GM21723 (cell line): ENCODE measurements at regions not wholly inside any gene's neighbourhood (a gene's known extent, or its start where the extent isn't known, plus 50 kb on each side); places are given as distances from the start of the nearest gene placed in this dataset.

Experiments used
- ATAC-seq: cut with Tn5 transposase; IDR thresholded peaks from one replicate; pipeline ENCODE4 v1.9.1; 2021; ENCODE audit warnings: mild to moderate bottlenecking, moderate library complexity; ENCODE audit not compliant: unreplicated experiment

DNA sequence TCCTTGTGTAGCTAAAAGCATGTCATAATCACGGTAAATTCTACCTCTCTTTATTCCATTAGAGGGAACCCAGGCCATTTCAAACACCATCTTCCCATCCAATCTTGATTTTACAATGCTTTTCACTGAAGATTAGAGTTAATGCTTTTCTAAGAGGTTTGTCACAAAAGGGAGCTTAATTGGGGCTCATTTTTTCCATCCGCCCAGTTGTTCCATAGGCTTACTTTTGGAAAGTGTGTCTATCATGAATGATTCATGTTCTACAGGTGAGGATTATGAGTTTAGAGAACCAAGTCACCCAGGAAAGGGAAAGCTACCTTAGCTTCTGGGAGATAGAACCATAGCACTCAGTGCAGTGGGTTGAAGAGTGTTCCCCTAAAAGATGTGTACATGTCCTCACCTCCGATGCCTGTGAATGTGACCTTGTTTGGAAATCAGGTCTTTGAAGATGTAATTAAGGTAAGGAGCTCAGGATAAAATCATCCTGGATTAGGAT is 286.9 kb upstream of the RUNX1 start:
- no peak for ATAC-seq

- no peak for ATAC-seq
These were observed 284.9 kb upstream of the RUNX1 start for GRCh38 chr21:35333831-35334618.

DNA sequence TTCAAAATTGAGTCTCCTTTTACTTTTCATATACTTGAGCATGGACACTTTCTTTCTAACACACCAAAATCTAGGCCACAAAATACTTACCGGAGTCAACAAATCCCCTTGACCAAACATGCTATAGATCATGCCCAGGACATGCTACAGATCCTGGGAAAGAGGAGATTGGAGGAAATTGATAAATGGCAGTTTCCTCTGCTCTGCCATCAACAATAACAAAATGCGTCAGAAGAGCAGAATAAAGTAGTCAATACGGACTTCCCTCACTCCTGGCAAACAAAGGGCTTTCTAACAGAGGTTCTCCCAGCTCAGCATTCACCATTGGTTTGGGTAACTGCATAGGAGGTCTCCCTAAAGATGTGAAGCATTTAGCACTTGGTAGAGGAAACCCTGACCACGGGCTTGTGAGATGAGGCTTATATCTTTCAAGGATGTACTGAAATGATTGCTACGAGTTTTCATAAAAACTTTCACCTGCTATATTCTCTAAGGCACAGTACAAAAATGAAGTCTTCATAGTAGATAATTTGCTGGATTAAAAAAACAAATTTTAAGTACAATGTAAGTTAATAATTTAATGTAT is 283.8 kb upstream of the RUNX1 start:
- ATAC-seq: no peak

GRCh38 chr21:35329940-35330660 is 281.0 kb upstream of the RUNX1 start:
- no peak for ATAC-seq

DNA sequence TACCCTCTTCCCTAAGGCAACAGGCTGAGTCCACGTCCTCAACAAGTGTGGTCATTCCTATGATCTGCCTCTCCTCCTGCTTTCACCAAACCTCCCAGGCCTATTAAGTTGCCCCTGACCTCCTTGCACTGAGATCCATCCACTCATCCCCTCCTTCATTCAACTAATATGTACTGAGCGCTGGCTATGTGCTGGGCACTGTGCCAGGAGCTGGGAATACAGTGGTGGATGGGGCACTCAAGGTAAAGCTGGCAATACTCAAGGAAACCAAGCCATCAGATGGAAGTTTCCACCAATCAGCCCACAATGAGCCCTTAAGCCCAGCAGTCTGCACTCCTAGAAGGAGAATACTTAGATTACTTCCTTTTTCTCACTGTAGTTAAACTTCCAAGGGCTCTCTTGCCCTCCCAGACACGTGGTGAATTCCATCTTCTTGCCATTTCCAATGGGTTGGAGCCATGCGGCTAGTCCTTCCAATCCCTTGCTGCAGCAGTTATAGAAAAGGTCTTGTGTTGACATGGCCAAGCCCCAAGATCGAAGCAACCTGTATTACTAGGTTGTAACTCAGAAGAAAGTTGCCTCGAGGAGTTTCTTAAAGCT is 279.9 kb upstream of the RUNX1 start:
- no peak for ATAC-seq

- no peak for ATAC-seq
These were observed 277.6 kb upstream of the RUNX1 start for GRCh38 chr21:35326677-35327076.

GRCh38 chr21:35325953-35326352 is 276.9 kb upstream of the RUNX1 start:
- no peak for ATAC-seq

- no peak for ATAC-seq
These were observed 275.5 kb upstream of the RUNX1 start for GRCh38 chr21:35324372-35325220.

- no peak for ATAC-seq
These were observed 274.8 kb upstream of the RUNX1 start for GRCh38 chr21:35323947-35324346.

GRCh38 chr21:35321322-35322200 is 272.5 kb upstream of the RUNX1 start:
- no peak for ATAC-seq

- ATAC-seq: no peak
These were observed 270.7 kb upstream of the RUNX1 start for GRCh38 chr21:35319684-35320283.

DNA sequence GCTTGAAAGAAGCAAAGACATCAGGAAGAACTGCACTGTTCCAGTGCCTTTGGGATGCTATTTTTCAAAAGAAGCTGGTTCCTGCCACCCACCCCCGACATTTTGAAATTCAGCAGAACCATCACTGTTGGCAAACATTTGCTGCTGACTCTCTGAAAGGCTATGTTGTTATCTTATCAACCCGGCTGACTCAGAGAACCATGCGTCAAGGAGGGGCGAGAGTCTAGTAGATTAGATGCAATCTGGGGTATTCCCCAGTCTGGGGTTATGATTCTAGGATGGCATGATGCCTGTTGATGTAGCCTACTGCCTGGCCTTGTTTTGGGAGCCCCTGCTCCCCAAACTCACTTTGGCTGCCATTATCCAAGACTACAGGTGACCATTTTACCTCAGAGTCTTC is 267.8 kb upstream of the RUNX1 start:
- ATAC-seq: no peak

GRCh38 chr21:35316456-35316855 is 267.4 kb upstream of the RUNX1 start:
- no peak for ATAC-seq

GRCh38 chr21:35314857-35315582 is 265.9 kb upstream of the RUNX1 start:
- no peak for ATAC-seq

DNA sequence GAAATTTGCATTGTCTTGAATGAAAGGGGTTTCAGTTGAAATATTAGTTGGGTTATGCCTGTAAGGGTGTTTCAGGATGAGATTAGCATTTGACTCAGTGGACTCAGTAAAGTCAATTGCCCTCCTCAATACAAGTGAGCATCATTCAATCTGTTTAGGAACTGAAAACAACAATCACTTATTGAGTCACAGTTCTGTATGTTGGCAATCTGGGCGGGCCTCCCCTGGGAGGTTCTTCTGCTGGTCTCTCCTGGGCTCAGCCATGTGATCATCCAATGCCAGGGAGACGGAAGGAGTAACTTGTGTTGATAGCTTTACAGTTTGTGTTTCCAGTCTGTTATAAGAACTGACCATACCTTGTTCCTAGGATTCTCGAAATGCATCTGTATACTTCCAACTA is 262.9 kb upstream of the RUNX1 start:
- no peak for ATAC-seq

GRCh38 chr21:35309316-35309715 is 260.2 kb upstream of the RUNX1 start:
- ATAC-seq: no peak

DNA sequence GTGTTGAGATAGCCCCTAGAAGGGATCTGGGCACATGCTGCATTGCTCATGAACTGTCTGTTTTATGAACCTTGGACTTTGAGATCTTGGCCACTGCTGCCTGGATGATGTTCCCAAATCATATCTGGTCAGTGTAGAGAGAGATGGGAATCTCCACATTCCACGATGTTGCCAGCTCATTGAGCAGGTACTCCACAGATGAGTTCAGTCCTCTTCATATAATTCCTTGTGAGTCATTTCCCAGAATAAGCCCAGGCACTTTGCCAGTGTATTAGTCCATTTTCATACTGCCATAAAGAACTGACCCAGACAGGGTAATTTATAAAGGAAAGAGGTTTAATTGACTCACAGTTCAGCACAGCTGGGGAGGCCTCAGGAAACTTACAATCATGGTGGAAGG is 254.0 kb upstream of the RUNX1 start:
- ATAC-seq: no peak

GRCh38 chr21:35298757-35299156 is 249.7 kb upstream of the RUNX1 start:
- no peak for ATAC-seq

GRCh38 chr21:35297665-35298064 is 248.6 kb upstream of the RUNX1 start:
- ATAC-seq: no peak
